Left lung (tissue), 4 donors: ENCODE measurements at regions not wholly inside any gene's neighbourhood (a gene's known extent, or its start where the extent isn't known, plus 50 kb on each side); places are given as distances from the start of the nearest gene placed in this dataset.

Experiments used
- ATAC-seq: fragments of 200-7000 bp; cut with Tn5 transposase; one replicate; pipeline ENCODE4 v1.9.1; 2020; ENCODE audit warnings: moderate library complexity
- DNase-seq, 4 donors: peaks; one replicate each; pipeline ENCODE4 v3.0.0-alpha.2; 2013 to 2020
- H3K27ac ChIP-seq, 2 donors: fragments of 200-600 bp; sonication (generic) in 1 of 2; one replicate each; pipeline versions ENCODE4 v1.5.0 to v1.8.0; 2020 to 2021
- H3K27me3 ChIP-seq, 2 donors: fragments of 200-600 bp; sonication (generic) in 1 of 2; one replicate each; pipeline versions ENCODE4 v1.5.0 to v1.8.0; 2020 to 2021
- H3K36me3 ChIP-seq, 2 donors: fragments of 200-600 bp; sonication (generic) in 1 of 2; one replicate each; pipeline versions ENCODE4 v1.5.0 to v1.8.0; 2020 to 2021
- H3K4me1 ChIP-seq, 2 donors: fragments of 200-600 bp; one replicate each; pipeline ENCODE4 v1.8.0; 2021
- H3K4me3 ChIP-seq, 2 donors: fragments of 200-600 bp; sonication (generic) in 1 of 2; one replicate each; pipeline versions ENCODE4 v1.5.0 to v1.8.0; 2020 to 2021; ENCODE audit warnings: mild to moderate bottlenecking in 1 of 2
- H3K9me3 ChIP-seq, 2 donors: fragments of 200-600 bp; sonication (generic) in 1 of 2; one replicate each; pipeline versions ENCODE4 v1.5.0 to v1.8.0; 2020 to 2021
- CTCF ChIP-seq, 2 donors: fragments of 200-600 bp; sonication (generic) in 1 of 2; IDR thresholded peaks; one replicate each; pipeline versions ENCODE4 v1.5.0 to v1.8.0; 2021; ENCODE audit warnings: antibody characterized with exemption in 2 of 2
- intact Hi-C, 2 donors: fragments of 100-400 bp; cut with DNase I; formaldehyde crosslinking; loops; one replicate each; pipeline versions ENCODE4 v1.11.2 to v1.14.2; 2022
- donor health status: DM: no; HTN: yes; CAD: no.
- donor health status: DM: no; HTN: no; CAD: no.

GRCh38 chr3:30455840-30456239 is 150.6 kb upstream of the TGFBR2 start:
- no peak for TF ChIP-seq CTCF (IDR thresholded peaks at IDR 0.05)
- Histone ChIP-seq H3K27ac (peak overlapping the region in 1 of 2 donors; percentile 17), H3K4me1 (no peaks in the 10 kb centered on the region), H3K27me3 (no peaks in the 10 kb centered on the region), H3K4me3 (no peak overlapping the region), H3K9me3 (peaks cover 0 to 5% of the 10 kb centered on the region in 2 donors), H3K36me3 (no peaks in the 10 kb centered on the region)
- DNase-seq = peak in 2 of 4 donors; percentile 78 to 90
- intact Hi-C loops = no loop called here
- peak; percentile 25 for ATAC-seq

- ATAC-seq (no peak), DNase-seq (no peak)
- H3K27ac ChIP-seq = peak overlapping the region in 1 of 2 donors; percentile 17
- H3K27me3 ChIP-seq = no peaks in the 10 kb centered on the region
- no peaks in the 10 kb centered on the region for H3K36me3 ChIP-seq
- peaks cover 0 to 5% of the 10 kb centered on the region in 2 donors for H3K9me3 ChIP-seq
- no peak overlapping the region for H3K4me3 ChIP-seq
- intact Hi-C loops = no loop called here
- no peak for TF ChIP-seq CTCF (IDR thresholded peaks at IDR 0.05)
- no peaks in the 10 kb centered on the region for H3K4me1 ChIP-seq
Measured at GRCh38 chr3:30456264-30456663, 150.1 kb upstream of the TGFBR2 start.

- H3K4me1 ChIP-seq = no peaks in the 10 kb centered on the region
- DNase-seq (no peak), ATAC-seq (no peak)
- intact Hi-C loops = no loop called here
- H3K27me3 ChIP-seq = no peaks in the 10 kb centered on the region
- H3K9me3 ChIP-seq = peaks cover 0 to 4% of the 10 kb centered on the region in 2 donors
- no peak overlapping the region for H3K4me3 ChIP-seq
- TF ChIP-seq CTCF (IDR thresholded peaks at IDR 0.05) = no peak
- H3K27ac ChIP-seq = no peak overlapping the region
- H3K36me3 ChIP-seq = no peaks in the 10 kb centered on the region
Measured at GRCh38 chr3:30457081-30457480, 149.3 kb upstream of the TGFBR2 start.

- no peak for TF ChIP-seq CTCF (IDR thresholded peaks at IDR 0.05)
- no peaks in the 10 kb centered on the region for H3K4me1 ChIP-seq
- H3K27me3 ChIP-seq = no peaks in the 10 kb centered on the region
- ATAC-seq (no peak), DNase-seq (no peak)
- no peaks in the 10 kb centered on the region for H3K36me3 ChIP-seq
- no peak overlapping the region for H3K4me3 ChIP-seq
- intact Hi-C loops = no loop called here
- peak overlapping the region in 1 of 2 donors; percentile 9 for H3K27ac ChIP-seq
- H3K9me3 ChIP-seq = no peaks in the 10 kb centered on the region
Measured at GRCh38 chr3:30457726-30458125, 148.7 kb upstream of the TGFBR2 start.

- H3K4me3 ChIP-seq = no peak overlapping the region
- intact Hi-C loops = no loop called here
- DNase-seq = no peak
- no peak for ATAC-seq
- no peaks in the 10 kb centered on the region for H3K4me1 ChIP-seq
- peak overlapping the region in 1 of 2 donors; percentile 9 for H3K27ac ChIP-seq
- TF ChIP-seq CTCF (IDR thresholded peaks at IDR 0.05) = no peak
- no peaks in the 10 kb centered on the region for H3K36me3 ChIP-seq
- no peaks in the 10 kb centered on the region for H3K27me3 ChIP-seq
- H3K9me3 ChIP-seq = no peaks in the 10 kb centered on the region
Measured at GRCh38 chr3:30458376-30459171, 147.8 kb upstream of the TGFBR2 start.
